ENCODE measurements at regions not wholly inside any gene's neighbourhood (a gene's known extent, or its start where the extent isn't known, plus 50 kb on each side); places are given as distances from the start of the nearest gene placed in this dataset.

DNA sequence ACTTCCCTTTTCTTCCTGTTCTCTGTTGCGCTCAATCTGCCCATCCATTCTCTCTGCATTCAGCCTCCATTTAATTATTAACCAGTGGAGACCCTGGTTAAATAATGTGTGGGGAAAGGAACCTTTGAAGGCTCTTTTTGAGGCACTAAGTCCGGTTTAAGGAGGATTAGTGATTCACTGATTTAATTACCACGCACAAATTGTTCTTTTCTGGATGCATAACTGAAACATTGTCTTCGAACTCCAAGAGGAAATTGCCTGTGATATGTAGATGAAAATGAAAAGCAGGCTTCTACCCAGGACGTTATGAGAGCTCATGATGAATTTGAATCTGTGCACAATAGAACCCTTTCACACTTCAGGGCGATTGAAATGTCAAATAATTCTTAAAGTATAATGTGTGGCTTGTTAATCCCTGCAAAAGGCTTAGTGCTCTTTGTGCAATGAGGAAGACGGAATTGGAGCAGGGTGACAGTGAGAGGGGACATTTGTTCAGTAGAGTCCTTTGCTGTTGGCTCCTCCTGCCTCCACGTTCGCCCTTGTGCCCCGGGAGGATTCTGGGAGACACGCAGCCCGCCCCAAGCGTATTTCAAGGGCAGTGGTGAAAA, 51.1 kb upstream of the ZNF236 start:
- no peak for DNase-seq (ENCODE audit: low read depth)

DNA sequence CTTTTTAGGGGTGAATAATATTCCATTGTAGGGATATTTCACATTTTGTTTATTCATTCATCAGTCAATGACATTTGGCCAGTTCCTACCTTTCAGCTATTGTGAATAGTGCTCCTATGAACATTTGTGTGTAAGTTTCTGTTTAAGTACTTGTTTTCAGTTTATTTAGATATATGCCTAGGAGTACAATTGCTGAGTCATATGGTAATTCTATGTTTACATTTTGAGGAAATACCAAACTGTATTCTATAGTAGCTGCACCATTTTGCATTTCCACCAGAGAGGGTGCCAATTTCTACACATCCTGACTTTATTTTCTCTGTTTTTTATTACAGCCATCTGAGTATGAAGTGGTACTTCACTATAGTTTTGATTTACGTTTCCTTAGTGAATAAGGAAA, 54.4 kb upstream of the ZNF236 start:
- DNase-seq (ENCODE audit: low read depth), result no peak

DNA sequence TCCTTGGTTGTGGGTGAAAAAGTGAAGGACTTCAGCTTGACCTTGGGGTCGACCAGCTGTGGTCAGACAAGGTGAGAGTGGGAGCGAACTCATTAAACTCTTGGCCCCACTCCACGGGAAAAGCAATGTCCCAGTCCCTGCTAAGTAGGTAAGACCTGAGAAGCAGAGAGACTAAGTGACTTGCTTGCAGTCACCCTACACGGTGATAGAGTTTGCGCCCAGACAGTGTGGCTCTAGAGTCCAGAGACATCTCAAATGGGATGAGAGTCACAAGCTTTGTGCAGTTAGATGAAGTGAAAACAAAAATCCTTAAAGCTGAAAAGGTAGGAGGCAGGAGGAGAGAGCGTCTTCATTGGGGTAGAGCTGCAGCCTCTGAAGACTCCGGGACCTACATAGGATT, 55.9 kb upstream of the ZNF236 start:
- no peak for DNase-seq (ENCODE audit: low read depth)

DNA sequence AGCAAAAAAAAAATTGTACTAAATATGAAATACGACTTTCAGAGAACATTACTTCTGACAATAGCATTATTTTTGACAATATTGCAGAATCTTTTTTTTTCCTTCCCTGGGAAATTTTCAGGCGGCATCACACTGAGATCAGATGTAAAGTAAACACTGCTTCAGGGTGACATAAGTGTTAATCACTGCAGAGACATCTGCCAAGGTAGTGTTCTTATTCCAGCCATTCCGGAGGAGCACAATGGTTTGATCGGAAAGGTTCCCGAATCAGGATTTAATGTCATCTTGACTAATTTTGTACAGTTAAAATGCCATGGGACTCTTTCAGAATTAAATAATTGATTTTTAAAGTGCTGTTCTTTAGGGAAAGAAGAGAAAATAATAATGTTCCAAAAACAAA, 56.7 kb upstream of the ZNF236 start:
- DNase-seq (ENCODE audit: low read depth), result no peak

DNA sequence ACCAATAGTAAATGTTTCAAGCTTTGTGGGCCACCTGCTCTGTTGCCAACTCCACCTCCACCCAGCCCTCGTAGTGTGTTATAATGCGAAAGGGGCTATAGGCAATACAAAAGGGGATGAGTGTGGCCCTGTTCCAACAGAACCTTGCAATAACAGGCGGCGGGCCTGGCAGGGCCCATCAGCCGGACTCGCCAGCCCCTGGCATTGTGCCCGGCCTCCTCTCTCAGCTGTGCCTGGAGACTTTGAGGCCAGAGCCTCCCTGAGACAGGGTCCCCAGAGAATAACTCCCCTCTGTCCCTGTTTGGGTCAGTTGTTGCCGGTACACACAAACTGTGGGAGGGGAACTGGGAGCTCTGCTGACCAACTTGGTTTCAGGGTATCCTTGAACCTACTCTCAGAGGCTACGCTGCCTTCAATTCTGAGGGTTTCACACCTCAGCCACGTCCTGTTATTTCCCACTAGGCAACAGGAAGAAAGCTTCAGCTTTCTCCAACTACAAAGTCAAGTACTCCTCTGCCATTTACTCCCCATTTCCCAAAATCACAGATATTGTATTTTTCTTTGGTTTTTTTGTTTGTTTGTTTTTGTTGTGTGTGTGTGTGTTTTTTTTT, 58.0 kb upstream of the ZNF236 start:
- no peak for DNase-seq (ENCODE audit: low read depth)

DNA sequence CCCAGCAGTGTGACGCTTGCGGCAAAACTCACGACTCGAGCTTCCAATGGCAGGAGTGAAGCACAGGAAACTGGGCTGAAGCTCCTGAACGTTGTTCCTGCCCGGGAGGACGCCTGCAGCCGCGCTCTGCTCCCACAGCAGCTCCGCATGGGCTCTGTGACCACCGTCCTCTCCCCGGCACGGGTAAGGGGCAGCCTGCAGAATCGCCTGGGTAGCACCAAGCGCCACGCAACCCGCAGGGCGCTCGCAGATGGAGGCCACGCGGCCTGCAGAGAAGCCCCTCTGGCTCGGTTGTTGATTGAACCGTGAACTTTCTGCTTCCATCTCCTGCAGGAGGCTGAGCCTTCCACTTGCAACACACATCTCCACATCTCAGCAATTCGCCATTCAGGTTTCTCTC, 63.3 kb upstream of the ZNF236 start:
- DNase-seq (ENCODE audit: low read depth), result no peak

DNA sequence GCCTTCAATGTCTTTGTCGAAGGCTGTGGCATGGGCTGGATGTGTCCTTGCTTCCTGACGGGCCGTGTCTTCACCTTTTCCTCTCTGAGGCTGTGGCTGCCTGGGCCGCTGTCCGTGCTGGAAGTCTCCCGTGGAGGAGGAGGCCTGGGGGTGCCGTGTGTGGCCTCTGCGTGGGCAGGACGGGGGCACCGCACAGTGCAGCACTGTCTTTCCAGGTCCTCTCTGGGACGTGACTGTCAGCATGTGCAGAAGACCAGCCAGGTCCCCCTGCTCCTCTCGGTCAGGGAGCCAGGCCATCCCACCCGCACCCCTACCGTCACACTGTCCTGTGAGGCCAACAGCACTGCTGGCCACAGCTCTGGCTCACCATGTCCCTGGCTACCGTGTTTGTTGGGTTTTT, 64.4 kb upstream of the ZNF236 start:
- no peak for DNase-seq (ENCODE audit: low read depth)

DNA sequence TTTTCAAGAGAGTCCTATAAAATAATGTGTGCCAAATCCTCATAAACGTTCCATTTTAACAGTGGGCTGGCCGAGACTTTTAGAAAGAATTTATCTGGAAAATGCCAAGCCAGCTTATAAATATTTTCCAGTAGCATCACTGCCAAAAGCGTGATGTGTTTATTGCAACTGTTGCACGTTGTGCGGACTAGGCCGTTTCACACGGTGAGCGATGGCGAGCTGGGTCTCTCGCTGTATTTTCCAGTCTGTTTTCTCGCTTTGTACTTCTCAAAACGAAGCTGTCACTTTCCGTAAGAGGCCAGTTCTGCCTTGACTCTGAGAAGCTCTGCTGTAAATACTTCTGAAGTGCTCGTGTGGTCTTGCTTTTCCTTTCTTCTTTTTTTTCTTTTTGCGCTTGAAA, 65.0 kb upstream of the ZNF236 start:
- no peak for DNase-seq (ENCODE audit: low read depth)

DNA sequence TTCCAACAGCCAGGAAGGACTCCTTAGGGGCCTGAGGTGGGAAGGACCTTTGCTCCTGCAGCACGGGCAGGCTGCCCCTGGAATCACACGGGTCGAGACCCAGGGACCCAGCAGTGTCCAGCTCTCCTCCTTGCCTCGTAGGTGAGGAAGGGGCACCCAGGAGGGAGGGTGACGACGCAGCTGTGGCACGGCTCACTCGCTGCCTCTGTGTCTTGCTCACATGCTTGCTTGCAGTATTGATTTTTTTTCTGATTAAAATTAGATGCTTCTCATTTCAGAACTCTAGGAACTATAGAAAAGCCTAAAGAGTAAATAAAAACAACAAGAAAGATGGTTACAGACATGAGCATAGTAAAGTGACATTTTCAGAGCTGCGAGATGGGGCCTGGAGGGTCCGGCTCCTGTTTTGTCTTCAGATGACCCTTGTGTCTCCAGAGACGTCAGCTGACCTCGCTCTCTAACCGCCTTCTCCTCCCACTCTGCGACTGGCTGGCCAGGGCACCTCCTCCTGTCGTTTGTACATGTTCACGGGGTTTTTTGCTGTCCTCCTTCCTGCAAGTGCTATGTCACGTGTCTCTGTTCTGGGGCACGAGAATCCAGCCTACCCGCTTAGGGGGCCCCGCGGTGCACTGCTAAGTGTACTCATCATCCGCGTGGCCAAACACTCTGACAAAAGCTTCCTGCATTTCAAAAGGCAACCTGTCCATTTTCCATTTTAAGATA, 65.7 kb upstream of the ZNF236 start:
- DNase-seq (ENCODE audit: low read depth), result no peak

DNA sequence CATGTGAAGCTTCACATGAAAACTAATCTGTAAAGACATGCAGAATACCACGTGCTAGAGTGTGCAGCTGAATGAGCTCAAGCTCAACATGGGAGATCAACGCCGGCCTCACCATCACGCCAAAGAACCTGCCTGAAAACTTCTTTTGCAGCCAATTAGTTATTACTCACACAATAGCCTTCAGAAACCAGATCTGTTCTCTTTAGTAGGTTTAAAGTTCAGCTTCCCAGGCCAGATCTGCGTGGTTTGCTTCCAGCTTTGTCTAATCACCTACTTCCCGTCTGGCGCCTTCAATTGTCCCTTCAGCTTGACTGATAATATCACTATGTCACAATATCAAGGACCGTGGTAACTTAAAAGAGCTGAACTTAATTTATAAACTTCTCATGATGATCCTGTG, 68.0 kb upstream of the ZNF236 start:
- DNase-seq (ENCODE audit: low read depth), result no peak

DNA sequence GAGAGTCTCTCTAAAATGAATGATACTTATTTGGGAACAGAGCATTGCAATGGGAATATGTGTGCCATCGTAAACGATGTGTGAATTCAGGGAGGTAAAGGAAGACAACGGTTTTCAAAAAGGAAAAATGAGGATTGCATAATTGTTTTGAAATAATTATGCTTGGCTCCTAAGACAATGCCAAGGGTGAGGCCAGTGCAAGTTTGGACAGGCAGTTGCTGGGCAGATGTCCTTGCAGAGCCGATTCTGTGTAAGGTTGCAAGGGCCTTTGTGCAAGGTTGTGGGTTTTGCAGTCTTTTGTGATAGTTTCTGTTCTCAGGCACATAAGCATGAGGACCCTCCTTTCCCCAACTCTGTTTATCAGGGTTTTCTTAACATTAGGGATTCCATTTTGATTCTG, 70.0 kb upstream of the ZNF236 start:
- no peak for DNase-seq (ENCODE audit: low read depth)

DNA sequence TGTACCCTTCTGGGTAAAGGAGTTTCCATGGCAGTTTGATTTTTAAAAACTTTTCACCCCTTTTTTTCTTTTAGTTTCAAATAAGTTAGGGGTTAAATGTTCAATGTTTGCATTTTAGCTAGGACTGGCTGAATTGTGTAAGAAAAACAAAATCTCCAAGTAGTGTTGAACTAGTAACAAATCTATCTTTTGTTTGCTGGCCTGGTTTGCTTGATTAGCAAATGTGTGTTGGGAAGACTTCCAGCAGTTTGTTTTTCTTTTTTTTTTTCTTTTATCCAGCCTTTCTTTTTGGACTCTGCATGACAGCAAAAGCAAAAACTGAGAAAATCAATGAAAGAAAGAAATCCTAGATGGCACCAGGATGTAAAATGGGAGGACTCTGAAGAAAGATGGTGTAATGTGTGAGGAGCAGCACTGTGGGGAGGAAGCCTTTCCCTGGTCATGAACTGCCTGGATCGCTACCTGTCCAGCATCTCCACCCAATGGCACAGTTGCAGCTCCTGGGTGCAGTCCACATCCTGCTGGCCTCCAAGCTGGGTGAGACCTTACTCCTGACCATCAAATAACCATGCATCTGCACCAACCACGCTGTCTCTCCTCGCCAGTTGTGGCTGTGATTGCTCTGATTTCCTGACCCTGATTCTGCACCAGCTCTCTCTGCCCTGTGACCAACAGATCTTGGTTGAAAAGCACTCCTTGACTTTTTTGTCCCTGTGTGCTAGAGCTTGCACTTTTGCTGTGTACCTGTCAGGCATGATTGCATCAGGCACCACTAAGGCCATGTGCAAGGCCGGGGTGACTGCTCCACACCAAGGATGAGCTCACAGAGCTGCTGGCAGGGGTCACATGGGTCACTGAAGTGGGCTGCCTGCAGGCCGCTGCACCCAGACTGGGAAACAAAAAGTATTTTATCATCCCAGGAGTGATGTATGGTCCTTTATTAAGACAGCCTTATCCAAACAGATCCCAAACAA, 71.2 kb upstream of the ZNF236 start:
- no peak for DNase-seq (ENCODE audit: low read depth)

DNA sequence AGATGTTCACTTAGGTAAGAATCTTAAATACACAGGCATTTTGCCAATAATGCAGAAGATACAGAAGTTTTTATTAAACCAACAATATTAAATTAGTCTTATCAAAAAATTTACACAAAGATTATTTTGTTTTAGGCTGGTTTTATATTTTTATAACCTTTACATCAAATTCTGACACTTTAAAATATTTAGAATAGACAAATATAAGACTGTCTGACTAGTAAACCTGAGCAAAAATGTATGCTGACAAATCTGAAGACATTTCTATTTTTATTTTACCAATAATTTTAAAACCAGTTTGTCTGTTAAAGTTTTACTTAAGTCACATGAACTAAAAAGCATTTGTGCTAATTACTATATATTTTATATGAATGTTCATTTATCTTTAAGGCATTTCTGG, 72.1 kb upstream of the ZNF236 start:
- no peak for DNase-seq (ENCODE audit: low read depth)

DNA sequence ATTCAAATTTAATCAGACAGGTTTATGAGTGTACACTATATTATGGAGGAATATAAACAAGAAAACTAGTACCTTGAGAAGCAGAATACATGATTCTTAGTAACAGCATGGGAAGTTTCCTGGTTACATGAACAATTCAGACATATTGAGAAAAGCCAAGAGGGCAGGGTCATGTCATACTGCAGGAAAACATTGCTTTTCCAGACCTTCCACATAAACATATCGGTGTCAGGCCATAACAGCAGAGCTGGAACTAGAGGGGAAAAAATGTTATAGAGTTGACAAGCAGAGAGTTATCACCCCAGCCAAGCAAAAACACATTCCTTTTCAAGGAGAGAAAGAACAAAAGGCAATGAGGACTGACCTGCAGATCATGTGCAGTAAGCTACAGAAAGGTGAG, 74.7 kb upstream of the ZNF236 start:
- no peak for DNase-seq (ENCODE audit: low read depth)

DNA sequence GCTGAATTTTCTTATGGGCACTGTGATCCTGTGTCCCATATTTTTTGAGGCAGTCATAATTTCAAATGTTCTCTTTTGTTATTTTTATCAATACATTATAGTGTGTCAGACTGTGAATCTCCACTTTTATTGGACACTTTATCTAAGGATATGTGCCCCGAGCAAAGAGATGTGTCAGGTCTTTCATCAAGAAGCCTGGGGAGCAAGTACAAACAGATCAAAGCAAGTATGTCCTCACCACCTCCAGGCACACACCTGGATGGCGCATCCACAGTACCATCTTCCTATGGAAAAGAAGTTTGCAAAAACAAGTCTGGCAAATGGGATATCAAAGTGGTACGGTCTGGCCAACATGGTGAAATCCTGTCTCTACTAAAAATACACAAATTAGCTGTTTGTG, 81.0 kb upstream of the ZNF236 start:
- DNase-seq (ENCODE audit: low read depth), result no peak

DNA sequence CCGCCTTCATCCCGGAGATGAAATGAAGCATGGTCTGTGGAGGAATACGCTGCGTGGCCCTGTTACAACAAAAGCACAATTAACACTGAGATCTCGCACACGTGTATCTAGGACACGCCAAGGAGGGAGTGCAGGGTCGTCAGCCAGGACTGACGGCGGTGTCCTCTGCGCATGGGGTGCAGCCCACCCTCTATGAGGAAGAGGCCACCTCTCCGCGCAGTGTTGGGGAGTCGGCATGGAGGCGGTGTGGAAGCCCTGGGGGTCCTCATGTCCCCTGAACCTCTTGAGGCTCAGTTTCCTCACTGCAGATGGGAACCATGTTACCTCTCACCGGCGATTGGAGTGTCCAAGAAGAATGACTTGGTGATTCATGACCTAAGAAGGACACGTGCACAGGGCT, 86.0 kb upstream of the ZNF236 start:
- DNase-seq (ENCODE audit: low read depth), result no peak

DNA sequence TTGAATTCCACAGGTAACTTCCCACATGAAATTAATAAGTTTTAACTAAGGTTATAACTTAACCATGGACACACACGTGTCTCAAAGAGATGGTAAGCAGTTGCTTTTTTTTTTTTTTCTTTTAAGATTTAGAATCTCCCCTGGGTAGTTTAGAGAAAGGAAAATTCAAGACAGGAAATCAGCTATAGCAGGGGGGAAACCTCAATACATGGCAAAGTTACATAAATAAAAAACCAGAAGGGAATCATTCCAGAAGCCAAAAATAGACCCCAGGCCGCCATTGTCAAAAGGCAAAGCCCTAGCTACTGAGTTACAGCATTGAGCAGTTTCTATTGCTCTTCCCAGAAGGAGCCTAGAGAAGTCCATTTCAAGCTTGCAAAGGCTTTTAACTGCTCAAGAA, 91.5 kb upstream of the ZNF236 start:
- no peak for DNase-seq (ENCODE audit: low read depth)

DNA sequence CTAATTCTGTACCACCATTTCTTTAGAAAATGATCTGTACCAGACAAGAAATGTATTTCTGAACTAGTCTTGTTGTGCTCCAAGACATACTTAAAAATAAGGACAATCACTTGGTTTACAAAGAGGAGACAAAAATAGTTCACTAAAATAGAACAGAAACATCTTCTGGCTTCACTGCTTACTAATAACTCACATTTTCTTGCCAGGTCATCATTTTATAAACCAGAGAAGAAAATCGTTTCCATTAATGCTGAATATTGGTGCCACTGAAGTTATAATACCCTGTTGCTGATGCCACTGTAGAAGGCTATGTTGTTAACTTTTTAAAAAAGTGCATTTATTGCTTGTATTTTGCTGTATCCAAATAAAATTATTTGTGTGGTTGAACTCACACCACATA, 94.8 kb upstream of the ZNF236 start:
- DNase-seq (ENCODE audit: low read depth), result no peak

DNA sequence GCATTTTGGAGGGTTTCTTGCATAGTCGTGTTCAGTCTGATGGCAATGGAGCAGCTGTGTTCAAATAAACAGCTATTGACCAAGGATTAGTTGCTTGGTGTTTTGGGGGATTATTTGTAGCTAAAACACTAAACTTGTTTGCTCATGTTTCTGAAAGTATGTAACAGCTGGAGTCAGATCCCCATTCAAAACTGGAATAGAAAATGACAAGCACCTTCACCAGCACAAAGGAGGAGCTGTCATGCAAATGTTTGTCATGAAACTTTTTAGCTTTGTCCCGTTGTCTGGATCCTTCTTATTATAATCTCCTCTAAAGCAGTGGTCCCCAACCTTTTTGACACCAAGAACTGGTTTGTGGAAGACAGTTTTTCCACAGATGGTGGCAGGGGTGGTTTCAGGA, 96.9 kb upstream of the ZNF236 start:
- DNase-seq (ENCODE audit: low read depth), result no peak

DNA sequence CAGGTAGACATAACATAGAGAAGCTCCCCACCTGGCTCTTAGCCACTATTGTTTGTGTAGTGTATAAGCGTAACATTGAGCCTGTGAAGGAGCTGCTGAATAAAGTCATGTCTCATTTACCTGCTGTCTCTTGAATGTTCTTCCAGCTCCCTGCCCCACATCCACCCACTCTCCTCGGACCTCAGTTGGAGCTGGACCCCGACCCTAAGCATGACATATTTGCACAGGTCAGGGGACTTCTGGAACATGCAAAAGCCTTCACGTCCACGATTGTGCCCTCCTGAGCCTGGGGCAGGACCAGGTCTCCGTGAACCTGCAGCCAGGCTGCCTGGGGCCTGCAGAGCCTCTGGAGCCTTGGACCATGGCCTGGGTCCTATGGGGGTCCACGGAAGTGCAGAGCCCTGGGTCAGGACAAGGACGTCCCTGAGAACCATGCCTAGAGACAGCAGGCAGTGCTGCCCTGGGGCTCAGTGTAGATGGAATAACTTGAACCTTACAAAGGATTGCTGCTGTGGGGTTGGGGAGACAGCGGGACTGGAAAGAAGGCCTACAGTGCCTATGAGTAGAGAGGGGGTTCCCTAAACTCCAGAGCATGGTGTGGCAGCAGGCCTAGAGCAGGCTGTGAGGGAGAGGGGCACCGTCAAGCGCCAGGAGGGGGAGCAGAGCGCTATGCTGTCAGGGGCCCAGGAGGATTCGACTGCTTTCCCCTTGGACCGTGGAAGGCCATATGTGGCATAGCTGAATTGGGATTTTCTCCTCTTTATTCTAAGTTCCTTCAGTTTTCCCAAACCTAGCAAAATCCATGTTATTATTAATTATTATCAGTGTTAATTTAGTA, 99.9 kb upstream of the ZNF236 start:
- no peak for DNase-seq (ENCODE audit: low read depth)

DNA sequence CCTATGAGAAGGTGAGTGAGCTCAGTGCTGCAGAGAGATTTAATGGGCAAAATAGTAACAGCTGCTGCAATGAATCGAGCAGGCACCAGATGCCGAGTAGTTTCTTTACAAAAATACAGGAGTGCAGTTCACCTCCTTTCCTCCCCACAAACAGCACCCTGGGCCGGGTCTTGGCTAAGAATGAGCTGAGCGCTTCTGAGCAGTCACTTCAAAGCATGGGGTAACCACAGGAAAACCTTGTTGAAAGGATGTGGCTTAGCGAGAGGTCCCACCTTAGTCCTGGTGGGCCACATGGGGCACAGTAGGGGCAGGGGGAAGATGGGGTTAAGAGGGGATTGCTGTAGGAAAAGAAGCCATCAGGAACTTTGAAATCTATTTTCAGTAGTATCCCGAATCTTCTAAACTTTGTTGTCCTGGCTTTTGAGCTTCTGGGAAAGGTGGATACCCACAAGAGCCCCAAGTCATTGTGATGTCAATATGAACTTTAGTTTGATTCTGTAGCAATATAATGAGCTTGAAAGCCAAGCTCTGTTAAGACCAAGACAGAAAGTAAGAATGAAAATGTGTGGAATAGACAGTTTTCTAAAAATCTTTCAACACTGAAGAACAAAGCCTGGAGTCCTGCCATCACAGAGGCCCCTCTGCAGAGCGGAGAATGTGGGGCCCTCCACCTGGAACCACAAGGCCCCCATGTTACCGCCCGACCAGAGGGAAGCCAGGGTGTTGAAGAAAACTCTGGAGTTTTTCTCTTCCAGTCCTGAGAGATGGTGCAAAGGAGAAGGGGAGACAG, 101.0 kb upstream of the ZNF236 start:
- DNase-seq (ENCODE audit: low read depth), result peak; percentile 47

Data from activated gamma-delta T cell treated with anti-CD3 and anti-CD28 coated beads, Interleukin-2, amount 50 U/mL, for 16 hours (primary cell).